ENCODE measurements at regions not wholly inside any gene's neighbourhood (a gene's known extent, or its start where the extent isn't known, plus 50 kb on each side); places are given as distances from the start of the nearest gene placed in this dataset.
"Not testable (repeated sequence)": the region's sequence is repeated elsewhere in the genome, so short reads cannot be mapped to it uniquely, and the experiment has no call there.

- DNase-seq (ENCODE audit: low read depth) = no peak
- no peak overlapping the region for H3K4me3 ChIP-seq (ENCODE audit: low read depth, low read length)
- no peak for TF ChIP-seq CTCF (conservative IDR thresholded peaks at IDR 0.05; ENCODE audit: low read depth, low read length)
Measured at GRCh38 chrX:94830717-94831116, 1156.7 kb downstream of the FAM133A start.

GRCh38 chrX:94831364-94831763, 1157.4 kb downstream of the FAM133A start:
- H3K4me3 ChIP-seq (ENCODE audit: low read depth, low read length) = no peak overlapping the region
- peak; percentile 30 for TF ChIP-seq CTCF (conservative IDR thresholded peaks at IDR 0.05; ENCODE audit: low read depth, low read length)
- peak; percentile 11 for DNase-seq (ENCODE audit: low read depth)

- no peak for TF ChIP-seq CTCF (conservative IDR thresholded peaks at IDR 0.05; ENCODE audit: low read depth, low read length)
- no peak overlapping the region for H3K4me3 ChIP-seq (ENCODE audit: low read depth, low read length)
- DNase-seq (ENCODE audit: low read depth) = no peak
Measured at GRCh38 chrX:94834226-94834625, 1160.2 kb downstream of the FAM133A start.

GRCh38 chrX:94850811-94851210, 1176.8 kb downstream of the FAM133A start:
- H3K4me3 ChIP-seq (ENCODE audit: low read depth, low read length) = no peak overlapping the region
- TF ChIP-seq CTCF (conservative IDR thresholded peaks at IDR 0.05; ENCODE audit: low read depth, low read length) = no peak
- no peak for DNase-seq (ENCODE audit: low read depth)

GRCh38 chrX:94854251-94854650, 1180.2 kb downstream of the FAM133A start:
- H3K4me3 ChIP-seq (ENCODE audit: low read depth, low read length) = no peak overlapping the region
- no peak for DNase-seq (ENCODE audit: low read depth)
- no peak for TF ChIP-seq CTCF (conservative IDR thresholded peaks at IDR 0.05; ENCODE audit: low read depth, low read length)

- DNase-seq (ENCODE audit: low read depth); H3K4me3 ChIP-seq (ENCODE audit: low read depth, low read length): not testable (repeated sequence)
Measured at GRCh38 chrX:94862470-94862869, 1188.5 kb downstream of the FAM133A start.

- no peak overlapping the region for H3K4me3 ChIP-seq (ENCODE audit: low read depth, low read length)
- DNase-seq (ENCODE audit: low read depth) = no peak
- no peak for TF ChIP-seq CTCF (conservative IDR thresholded peaks at IDR 0.05; ENCODE audit: low read depth, low read length)
Measured at GRCh38 chrX:94871640-94872039, 1197.6 kb downstream of the FAM133A start.

GRCh38 chrX:94901849-94902248, 1227.8 kb downstream of the FAM133A start:
- no peak for TF ChIP-seq CTCF (conservative IDR thresholded peaks at IDR 0.05; ENCODE audit: low read depth, low read length)
- no peak for DNase-seq (ENCODE audit: low read depth)
- no peak overlapping the region for H3K4me3 ChIP-seq (ENCODE audit: low read depth, low read length)

Data from choroid plexus epithelial cell (primary cell).